ENCODE measurements at regions not wholly inside any gene's neighbourhood (a gene's known extent, or its start where the extent isn't known, plus 50 kb on each side); places are given as distances from the start of the nearest gene placed in this dataset.

GRCh38 chr6:99814230-99814928, 179.6 kb downstream of the MCHR2 start:
- no peak overlapping the region for H3K14ac ChIP-seq (ENCODE audit: insufficient read depth, low read length)
- no peaks in the 10 kb centered on the region for H3K79me1 ChIP-seq (ENCODE audit: insufficient read depth, low read depth, low read length, poor library complexity, severe bottlenecking)
- H3K18ac ChIP-seq (ENCODE audit: insufficient read length, low read depth, low read length) = no peak overlapping the region
- no peaks in the 10 kb centered on the region for H3K9me3 ChIP-seq (ENCODE audit: control insufficient read depth, low read depth, low read length)
- H2BK20ac ChIP-seq (ENCODE audit: low read depth, low read length, poor library complexity, severe bottlenecking) = no peak overlapping the region
- Mint-ChIP-seq H3K27ac (no peak overlapping the region), H3K9me3 (no peaks in the 10 kb centered on the region), H3K27me3 (ENCODE audit: low read depth) (peaks cover 3% of the 10 kb centered on the region), H3K4me3 (no peak overlapping the region), H3K36me3 (ENCODE audit: insufficient read depth in 1 of 3, low read depth in 3 of 3) (no peaks in the 10 kb centered on the region), H3K4me1 (peaks cover 16 to 17% of the 10 kb centered on the region in 2 experiments)
- H4K20me1 ChIP-seq (ENCODE audit: control insufficient read depth, insufficient read depth, insufficient read length) = no peaks in the 10 kb centered on the region
- H3K4me1 ChIP-seq (ENCODE audit: insufficient read depth, low read length) = peaks cover 2% of the 10 kb centered on the region; the same call in 1 of the 2 replicates
- H3K79me2 ChIP-seq (ENCODE audit: insufficient read depth, low read length) = no peaks in the 10 kb centered on the region
- no peak overlapping the region for H2BK120ac ChIP-seq (ENCODE audit: low read depth, low read length, poor library complexity, severe bottlenecking)
- H3K56ac ChIP-seq (ENCODE audit: insufficient read length, low read depth, low read length) = no peak overlapping the region
- no peak overlapping the region for H4K8ac ChIP-seq (replicated peaks; ENCODE audit: insufficient read length, low read depth, low read length)
- no peak overlapping the region for H3T11ph ChIP-seq (ENCODE audit: low read length)
- no peak overlapping the region for H3K9ac ChIP-seq (ENCODE audit: extremely low read depth, insufficient read length, low read length)
- H2BK15ac ChIP-seq (ENCODE audit: low read depth, low read length) = no peak overlapping the region
- no peak for DNase-seq
- no peak overlapping the region for H2AFZ ChIP-seq (ENCODE audit: low read length)
- no CpG with 5 or more reads among the region's 6 CpGs for WGBS (ENCODE audit: extremely low coverage, insufficient read length, low lambda C conversion rate)
- H3K4ac ChIP-seq (ENCODE audit: low read depth, low read length) = no peak overlapping the region
- H3K23ac ChIP-seq (ENCODE audit: insufficient read length, low read depth, low read length) = no peak overlapping the region
- no peak overlapping the region for H4K5ac ChIP-seq (ENCODE audit: insufficient read length, low read depth, low read length)
- no peaks in the 10 kb centered on the region for H3K27me3 ChIP-seq (ENCODE audit: insufficient read depth, low read length)
- H3K4me2 ChIP-seq (ENCODE audit: insufficient read depth, insufficient read length, low read length) = no peak overlapping the region
- no peak overlapping the region for H4K91ac ChIP-seq (ENCODE audit: insufficient read length, low read depth, low read length)
- H2BK12ac ChIP-seq (ENCODE audit: insufficient read length, low read depth, low read length) = no peak overlapping the region
- H2BK5ac ChIP-seq (ENCODE audit: insufficient read length, low read length) = no peak overlapping the region
- no peak for TF ChIP-seq CTCF (conservative IDR thresholded peaks at IDR 0.05)
- no peaks in the 10 kb centered on the region for H3K23me2 ChIP-seq (ENCODE audit: insufficient read length, low read depth, low read length, poor library complexity, severe bottlenecking)
- no peak overlapping the region for H3K27ac ChIP-seq (ENCODE audit: insufficient read length, low read depth, low read length)
- no peak overlapping the region for H2AK5ac ChIP-seq (ENCODE audit: insufficient read length, low read length)

All from H9 (cell line).